ENCODE measurements at regions not wholly inside any gene's neighbourhood (a gene's known extent, or its start where the extent isn't known, plus 50 kb on each side); places are given as distances from the start of the nearest gene placed in this dataset.

DNA sequence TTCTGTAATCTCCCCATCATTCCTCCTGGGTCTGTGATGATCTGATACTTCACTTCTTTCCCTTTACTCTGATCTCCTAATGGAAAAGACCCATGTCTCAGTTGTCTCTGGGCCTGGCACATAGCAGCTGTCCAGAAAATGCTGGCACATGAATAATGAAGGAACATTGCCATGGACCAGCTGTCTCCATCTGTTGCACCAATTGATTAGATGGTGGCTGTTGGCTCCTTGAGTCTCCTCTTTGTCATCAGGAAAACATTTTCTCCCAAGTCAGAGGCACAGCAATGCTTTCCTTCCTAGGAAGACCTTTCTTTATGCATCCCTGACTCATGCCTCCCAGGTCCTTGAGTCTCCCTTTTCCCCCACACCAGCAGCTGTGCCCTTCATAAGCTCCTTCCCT lies 286.2 kb upstream of the CXCR4 start:
- no peak for FAIRE-seq
- no peaks in the 10 kb centered on the region for H4K20me1 ChIP-seq (ENCODE audit: control insufficient read depth, extremely low read depth, insufficient read depth, low read length)

GRCh38 chr2:136402281-136402680 lies 284.3 kb upstream of the CXCR4 start:
- no peak for DNase-seq (ENCODE audit: low read depth, low spot score)
- H3K9me3 ChIP-seq (ENCODE audit: control insufficient read depth, low read depth, low read length), result no peaks in the 10 kb centered on the region
- dilution Hi-C loops (cut with MboI; ENCODE audit: extremely low pct_ligation_motif_present, low sequenced_read_pairs), result no loop called here
- no peak overlapping the region for H3K4me2 ChIP-seq (ENCODE audit: control insufficient read depth, extremely low read depth, insufficient read depth, low read depth, low read length)
- H3K79me2 ChIP-seq (ENCODE audit: control insufficient read depth, insufficient read depth, low read length), result no peaks in the 10 kb centered on the region
- TF ChIP-seq CTCF (optimal IDR thresholded peaks at IDR 0.05 in 1 of 3, IDR thresholded peaks at IDR 0.05 in 1 of 3, conservative IDR thresholded peaks at IDR 0.05 in 1 of 3; ENCODE audit: extremely low read depth in 1 of 3, insufficient read depth in 2 of 3, low read length in 3 of 3) (no peak), EZH2 (IDR thresholded peaks at IDR 0.05; ENCODE audit: low read length) (no peak)
- no peak overlapping the region for H3K4me3 ChIP-seq (ENCODE audit: control insufficient read depth in 2 of 3, extremely low read depth in 1 of 3, insufficient read depth in 2 of 3, low read depth in 1 of 3, low read length in 3 of 3)
- H3K9ac ChIP-seq (ENCODE audit: control insufficient read depth, extremely low read depth, insufficient read depth, low read length), result no peak overlapping the region
- H3K9me1 ChIP-seq (ENCODE audit: control insufficient read depth, extremely low read depth, insufficient read depth, low read length), result no peaks in the 10 kb centered on the region
- no peaks in the 10 kb centered on the region for H3K27me3 ChIP-seq (ENCODE audit: control insufficient read depth, extremely low read depth, insufficient read depth, low read length)
- no peaks in the 10 kb centered on the region for H4K20me1 ChIP-seq (ENCODE audit: control insufficient read depth, extremely low read depth, insufficient read depth, low read length)
- H3K27ac ChIP-seq (ENCODE audit: control insufficient read depth, insufficient read depth, low read length), result no peak overlapping the region
- FAIRE-seq, result no peak
- H3K4me1 ChIP-seq (ENCODE audit: control insufficient read depth, extremely low read depth, insufficient read depth, low read length), result peaks cover 4% of the 10 kb centered on the region
- no peak overlapping the region for H2AFZ ChIP-seq (ENCODE audit: control insufficient read depth, low read length)
- no peaks in the 10 kb centered on the region for H3K36me3 ChIP-seq (ENCODE audit: control insufficient read depth in 2 of 2, extremely low read depth in 1 of 2, insufficient read depth in 2 of 2, low read length in 2 of 2)

More for the DNA sequence above, 286.2 kb upstream of the CXCR4 start:
- Histone ChIP-seq H3K36me3 (ENCODE audit: control insufficient read depth in 2 of 2, extremely low read depth in 1 of 2, insufficient read depth in 2 of 2, low read length in 2 of 2) (no peaks in the 10 kb centered on the region), H2AFZ (ENCODE audit: control insufficient read depth, low read length) (no peak overlapping the region), H3K27ac (ENCODE audit: control insufficient read depth, insufficient read depth, low read length) (no peak overlapping the region), H3K79me2 (ENCODE audit: control insufficient read depth, insufficient read depth, low read length) (no peaks in the 10 kb centered on the region), H3K4me2 (ENCODE audit: control insufficient read depth, extremely low read depth, insufficient read depth, low read depth, low read length) (no peak overlapping the region), H3K4me1 (ENCODE audit: control insufficient read depth, extremely low read depth, insufficient read depth, low read length) (peaks cover 17% of the 10 kb centered on the region), H3K9ac (ENCODE audit: control insufficient read depth, extremely low read depth, insufficient read depth, low read length) (no peak overlapping the region), H3K9me3 (ENCODE audit: control insufficient read depth, low read depth, low read length) (no peaks in the 10 kb centered on the region), H3K9me1 (ENCODE audit: control insufficient read depth, extremely low read depth, insufficient read depth, low read length) (no peaks in the 10 kb centered on the region), H3K4me3 (ENCODE audit: control insufficient read depth in 2 of 3, extremely low read depth in 1 of 3, insufficient read depth in 2 of 3, low read depth in 1 of 3, low read length in 3 of 3) (no peak overlapping the region), H3K27me3 (ENCODE audit: control insufficient read depth, extremely low read depth, insufficient read depth, low read length) (no peaks in the 10 kb centered on the region)
- no peak for TF ChIP-seq EZH2 (IDR thresholded peaks at IDR 0.05; ENCODE audit: low read length)
- no peak for TF ChIP-seq CTCF (optimal IDR thresholded peaks at IDR 0.05 in 1 of 3, IDR thresholded peaks at IDR 0.05 in 1 of 3, conservative IDR thresholded peaks at IDR 0.05 in 1 of 3; ENCODE audit: extremely low read depth in 1 of 3, insufficient read depth in 2 of 3, low read length in 3 of 3)
- DNase-seq (ENCODE audit: low read depth, low spot score), result no peak
- dilution Hi-C loops (cut with MboI; ENCODE audit: extremely low pct_ligation_motif_present, low sequenced_read_pairs), result no loop called here

Data from keratinocyte (primary cell).